ENCODE measurements at regions not wholly inside any gene's neighbourhood (a gene's known extent, or its start where the extent isn't known, plus 50 kb on each side); places are given as distances from the start of the nearest gene placed in this dataset.

- TF ChIP-seq CTCF (IDR thresholded peaks at IDR 0.05) (no peak), ZFX (IDR thresholded peaks at IDR 0.05; ENCODE audit: borderline replicate concordance) (no peak)
These were observed 244.2 kb downstream of the IPMK start for GRCh38 chr10:58023341-58024073.

All from 22Rv1 (cell line).